Heart left ventricle (tissue), 16 donors: ENCODE measurements at regions not wholly inside any gene's neighbourhood (a gene's known extent, or its start where the extent isn't known, plus 50 kb on each side); places are given as distances from the start of the nearest gene placed in this dataset.

ENCODE experiments used
- ATAC-seq, 4 donors: fragments of 200-7000 bp; cut with Tn5 transposase; one replicate each; pipeline ENCODE4 v1.9.1; 2020 to 2022; ENCODE audit warnings: moderate library complexity in 4 of 4, mild to moderate bottlenecking in 3 of 4, moderate number of reproducible peaks in 1 of 4
- DNase-seq, 5 donors: peaks; one replicate each; pipeline ENCODE4 v3.0.0-alpha.2; 2020
- H3K27ac ChIP-seq, 12 donors: fragments of 200-600 bp; sonication (generic) in 4 of 12; one replicate each; pipeline versions ENCODE4 v1.5.0 to v1.8.0; 2016 to 2022; ENCODE audit warnings: mild to moderate bottlenecking in 2 of 12
- H3K27me3 ChIP-seq, 9 donors: fragments of 200-600 bp; sonication (generic) in 2 of 9; one replicate each; pipeline versions ENCODE4 v1.5.1 to v1.8.0; 2016 to 2022; ENCODE audit warnings: mild to moderate bottlenecking in 3 of 9
- H3K36me3 ChIP-seq, 9 donors: fragments of 200-600 bp; sonication (generic) in 2 of 9; one replicate each; pipeline versions ENCODE4 v1.5.0 to v1.8.0; 2018 to 2022; ENCODE audit warnings: mild to moderate bottlenecking in 2 of 9
- H3K4me1 ChIP-seq, 12 donors: fragments of 200-600 bp; sonication (generic) in 4 of 12; one replicate each; pipeline versions ENCODE4 v1.5.0 to v1.8.0; 2016 to 2022; ENCODE audit warnings: mild to moderate bottlenecking in 3 of 12
- H3K4me3 ChIP-seq, 12 donors: fragments of 200-600 bp; sonication (generic) in 4 of 12; one replicate each; pipeline versions ENCODE4 v1.5.0 to v1.8.0; 2017 to 2022; ENCODE audit warnings: mild to moderate bottlenecking in 9 of 12, moderate library complexity in 4 of 12
- H3K9me3 ChIP-seq, 12 donors: fragments of 200-600 bp; sonication (generic) in 4 of 12; one replicate each; pipeline versions ENCODE4 v1.5.0 to v1.8.0; 2016 to 2022; ENCODE audit warnings: mild to moderate bottlenecking in 1 of 12
- CTCF ChIP-seq, 12 donors: fragments of 200-600 bp; sonication (generic) in 4 of 12; IDR thresholded peaks; one replicate each; pipeline versions ENCODE4 v1.5.0 to v1.8.0; 2018 to 2022; ENCODE audit warnings: antibody characterized with exemption in 12 of 12, mild to moderate bottlenecking in 5 of 12
- POLR2A ChIP-seq, 2 donors: fragments of 450-650 bp; IDR thresholded peaks; one replicate each; pipeline ENCODE4 v1.6.1; 2017; ENCODE audit warnings: antibody characterized with exemption in 2 of 2, mild to moderate bottlenecking in 2 of 2, moderate library complexity in 2 of 2
- WGBS, 4 donors: extraction: QIAGEN DNeasy Blood & Tissue Kit in 2 of 4; methylation state at CpG; one replicate each; pipeline versions ENCODE4 v1.1.5 to v1.1.7; 2013 to 2018; 5-methylcytosine and 5-hydroxymethylcytosine counted together
- intact Hi-C, 10 donors: fragments of 100-400 bp; cut with DNase I; formaldehyde crosslinking; loops; one replicate each; pipeline versions ENCODE4 v1.11.1 to v1.14.2; 2022
- donor health status: ischemic (EF 13 %, LVEDD 7.1; RV severe dilation, severe dysfunction).
- donor health status: healthy with polysubstance abuse.
- donor health status: DM: no; HTN: yes; CAD: no.
- donor health status: DM: no; HTN: no; CAD: no.
- donor health status: ischemic (EF 25% LVEDD 6.9; RV normal size, moderate dysfunction).
- donor health status: ischemic (EF 25% LVEDD 5.7; RV mildly dilated, moderate dysfunction).
- donor health status: healthy.
- donor health status: DM: yes; HTN: yes; CAD: no.
- donor health status: ischemic (EF 35%, LVEDD 5.7; RV mildly dilated, moderate dysfunction).
- donor health status: nonischemic (EF 11% LVEDD 7.7; RV severe dilation, severe dysfunction).
- donor health status: DM: yes; HTN: yes; CAD: no.
- donor health status: PGD.
- donor health status: ischemic (EF 29% LVEDD 5.4; RV normal size, mild dysfunction).
- donor health status: nonischemic (EF 23%, LVEDD 6.1; RV moderate dilation, normal function).

DNA sequence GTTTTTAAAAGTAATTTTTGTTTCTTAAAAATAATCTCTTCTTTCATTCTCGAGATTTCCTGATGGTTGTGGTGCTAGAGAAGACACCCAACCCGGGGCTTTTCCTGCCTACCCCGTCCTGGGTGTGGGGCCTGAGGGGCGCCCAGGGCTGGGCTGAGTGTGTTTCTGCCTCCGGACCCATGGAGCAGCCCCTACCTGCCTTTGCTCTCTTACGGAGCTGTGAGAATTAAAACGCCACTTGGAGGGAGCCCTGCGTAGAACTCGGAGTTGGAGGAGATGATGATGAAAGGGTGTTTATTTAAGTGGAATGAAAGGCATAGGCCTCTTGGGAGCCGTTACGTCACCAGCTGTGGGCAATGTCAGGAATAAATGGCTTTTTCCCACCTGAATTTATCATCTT lies 261.8 kb upstream of the SHH start:
- ATAC-seq (no peak), DNase-seq (no peak)
- no peaks in the 10 kb centered on the region for H3K36me3 ChIP-seq
- 68 to 84% (median 81%) methylated on average over 11 of the region's 11 CpGs for WGBS, 4 donors
- H3K4me1 ChIP-seq: no peaks in the 10 kb centered on the region
- H3K27me3 ChIP-seq: peaks cover 0 to 11% (median 0%) of the 10 kb centered on the region in 9 donors
- H3K27ac ChIP-seq: no peak overlapping the region
- H3K9me3 ChIP-seq: no peaks in the 10 kb centered on the region
- no peak overlapping the region for H3K4me3 ChIP-seq
- intact Hi-C loops: no loop called here
- no peak for TF ChIP-seq CTCF (IDR thresholded peaks at IDR 0.05)
- TF ChIP-seq POLR2A (IDR thresholded peaks at IDR 0.05): no peak

DNA sequence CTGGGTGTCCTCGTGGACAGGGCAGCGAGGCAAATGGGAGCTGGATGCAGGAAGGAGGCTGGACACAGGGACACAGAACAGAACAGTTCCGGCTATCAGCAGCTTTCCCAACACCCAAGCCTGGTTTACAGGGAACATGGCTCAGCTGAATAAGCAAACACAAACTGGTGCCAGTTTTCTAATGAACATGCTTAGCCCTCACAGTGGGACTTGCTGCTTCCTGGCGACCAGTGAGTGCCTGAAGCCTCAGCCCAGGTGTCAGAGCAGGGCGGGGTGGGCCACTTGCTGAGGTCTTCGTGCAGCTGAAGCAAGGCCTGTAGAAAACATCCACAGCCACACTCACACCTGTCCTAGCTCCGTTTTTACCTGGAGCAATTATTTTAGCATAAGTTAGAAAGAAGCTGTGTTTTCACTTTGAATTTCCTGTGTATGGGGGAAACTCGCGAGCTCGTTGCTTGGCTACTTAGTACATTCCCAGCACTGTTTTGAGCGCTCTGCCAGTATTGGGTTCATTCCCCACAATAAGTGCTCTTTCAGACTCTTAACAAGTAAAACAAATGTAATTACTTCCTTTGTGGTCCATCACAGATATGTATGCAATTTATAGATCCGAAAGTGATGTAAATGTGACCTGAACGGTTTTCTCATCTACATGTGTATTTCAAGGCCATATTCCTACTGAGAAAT lies 261.2 kb upstream of the SHH start:
- Histone ChIP-seq H3K4me1 (no peaks in the 10 kb centered on the region), H3K27ac (no peak overlapping the region), H3K9me3 (no peaks in the 10 kb centered on the region), H3K4me3 (no peak overlapping the region), H3K36me3 (no peaks in the 10 kb centered on the region), H3K27me3 (peaks cover 0 to 10% (median 0%) of the 10 kb centered on the region in 9 donors)
- 74 to 79% (median 75%) methylated on average over 12 to 13 of the region's 13 CpGs for WGBS, 4 donors
- TF ChIP-seq POLR2A (IDR thresholded peaks at IDR 0.05) (no peak), CTCF (IDR thresholded peaks at IDR 0.05) (no peak)
- DNase-seq (no peak), ATAC-seq (no peak)
- intact Hi-C loops: no loop called here

GRCh38 chr7:156071612-156072011 lies 259.3 kb upstream of the SHH start:
- DNase-seq: no peak
- no peak overlapping the region for H3K4me3 ChIP-seq
- H3K9me3 ChIP-seq: no peaks in the 10 kb centered on the region
- H3K4me1 ChIP-seq: no peaks in the 10 kb centered on the region
- H3K27ac ChIP-seq: no peak overlapping the region
- intact Hi-C loops: no loop called here
- H3K36me3 ChIP-seq: no peaks in the 10 kb centered on the region
- no peak for ATAC-seq
- H3K27me3 ChIP-seq: peaks cover 0 to 13% (median 0%) of the 10 kb centered on the region in 9 donors
- TF ChIP-seq POLR2A (IDR thresholded peaks at IDR 0.05) (no peak), CTCF (IDR thresholded peaks at IDR 0.05) (no peak)
- WGBS, 4 donors: 78 to 85% (median 81%) methylated on average over 12 to 13 of the region's 13 CpGs

DNA sequence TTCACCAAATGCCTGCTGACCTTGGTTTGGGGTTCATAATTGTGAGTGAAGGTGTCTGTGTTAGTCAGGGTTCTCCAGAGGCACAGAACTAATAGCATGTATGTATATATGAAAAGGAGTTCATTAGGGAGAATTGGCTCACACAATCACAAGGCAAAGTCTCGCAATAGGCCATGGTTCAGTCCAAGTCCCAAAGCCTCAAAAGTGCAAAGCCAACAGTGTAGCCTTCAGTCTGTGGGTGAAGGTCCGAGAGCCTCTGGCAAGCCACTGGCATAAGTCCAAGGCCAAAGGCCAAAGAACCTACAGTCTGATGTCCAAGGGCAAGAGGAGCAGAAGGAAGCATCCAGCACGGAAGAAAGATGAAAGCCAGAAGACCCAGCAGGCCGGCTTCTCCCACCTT lies 257.6 kb upstream of the SHH start:
- H3K4me1 ChIP-seq: no peaks in the 10 kb centered on the region
- TF ChIP-seq POLR2A (IDR thresholded peaks at IDR 0.05) (no peak), CTCF (IDR thresholded peaks at IDR 0.05) (no peak)
- no peak overlapping the region for H3K4me3 ChIP-seq
- no peak for ATAC-seq
- no peak overlapping the region for H3K27ac ChIP-seq
- H3K36me3 ChIP-seq: no peaks in the 10 kb centered on the region
- no peak for DNase-seq
- no peaks in the 10 kb centered on the region for H3K9me3 ChIP-seq
- H3K27me3 ChIP-seq: peaks cover 0 to 13% (median 0%) of the 10 kb centered on the region in 9 donors
- intact Hi-C loops: no loop called here
- WGBS, 4 donors: 69 to 87% (median 84%) methylated on average over 4 of the region's 4 CpGs
